ENCODE measurements at regions not wholly inside any gene's neighbourhood (a gene's known extent, or its start where the extent isn't known, plus 50 kb on each side); places are given as distances from the start of the nearest gene placed in this dataset.

GRCh38 chr5:134063188-134063820 is 51.2 kb upstream of the TCF7 start:
- no peak for ATAC-seq (ENCODE audit: low FRiP score)
- no peaks in the 10 kb centered on the region for H3K4me1 ChIP-seq (ENCODE audit: control insufficient read depth in 1 of 2, insufficient read depth in 2 of 2, low read length in 2 of 2)
- 80 to 81% methylated on average over 3 of the region's 3 CpGs for WGBS, 2 donors
- intact Hi-C loops (cut with DNase I), result no loop called here
- no peak overlapping the region for H3K4me3 ChIP-seq (ENCODE audit: low read length in 2 of 2)
- DNase-seq, result peak in 1 of 2 donors; percentile 17
- H3K27me3 ChIP-seq (ENCODE audit: control insufficient read depth in 1 of 2, insufficient read depth in 2 of 2, low read length in 1 of 2), result no peaks in the 10 kb centered on the region
- H3K27ac ChIP-seq (ENCODE audit: low read depth in 1 of 2, low read length in 2 of 2), result no peak overlapping the region
- no peaks in the 10 kb centered on the region for H3K9me3 ChIP-seq (ENCODE audit: control insufficient read depth, low read length)
- H3K36me3 ChIP-seq (ENCODE audit: control insufficient read depth in 1 of 2, insufficient read depth in 2 of 2, low read length in 1 of 2), result no peaks in the 10 kb centered on the region

- 76 to 89% methylated on average over 7 to 8 of the region's 8 CpGs for WGBS, 2 donors
- no peaks in the 10 kb centered on the region for H3K27me3 ChIP-seq (ENCODE audit: control insufficient read depth in 1 of 2, insufficient read depth in 2 of 2, low read length in 1 of 2)
- DNase-seq, result peak in 1 of 2 donors; percentile 69
These were observed 54.6 kb upstream of the TCF7 start for GRCh38 chr5:134059758-134060495.

GRCh38 chr5:134055015-134055414 is 50.2 kb upstream of the VDAC1 start:
- DNase-seq (no peak), ATAC-seq (ENCODE audit: low FRiP score) (no peak)
- Histone ChIP-seq H3K36me3 (ENCODE audit: control insufficient read depth in 1 of 2, insufficient read depth in 2 of 2, low read length in 1 of 2) (no peaks in the 10 kb centered on the region), H3K4me1 (ENCODE audit: control insufficient read depth in 1 of 2, insufficient read depth in 2 of 2, low read length in 2 of 2) (no peaks in the 10 kb centered on the region), H3K9me3 (ENCODE audit: control insufficient read depth, low read length) (no peaks in the 10 kb centered on the region), H3K4me3 (ENCODE audit: low read length in 2 of 2) (no peak overlapping the region), H3K27me3 (ENCODE audit: control insufficient read depth in 1 of 2, insufficient read depth in 2 of 2, low read length in 1 of 2) (no peaks in the 10 kb centered on the region), H3K27ac (ENCODE audit: low read depth in 1 of 2, low read length in 2 of 2) (no peak overlapping the region)
- intact Hi-C loops (cut with DNase I), result loop anchor here in 1 of 2 donors (5.0 kb wide), 1 partner anchor 42 kb away; no protein-coding TSS in a partner anchor
- WGBS, 2 donors, result 91 to 93% methylated on average over 5 of the region's 5 CpGs

More at GRCh38 chr5:134059758-134060495, 54.6 kb upstream of the TCF7 start:
- no peak for ATAC-seq (ENCODE audit: low FRiP score)
- Histone ChIP-seq H3K4me1 (ENCODE audit: control insufficient read depth in 1 of 2, insufficient read depth in 2 of 2, low read length in 2 of 2) (no peaks in the 10 kb centered on the region), H3K4me3 (ENCODE audit: low read length in 2 of 2) (no peak overlapping the region), H3K36me3 (ENCODE audit: control insufficient read depth in 1 of 2, insufficient read depth in 2 of 2, low read length in 1 of 2) (no peaks in the 10 kb centered on the region), H3K9me3 (ENCODE audit: control insufficient read depth, low read length) (no peaks in the 10 kb centered on the region), H3K27ac (ENCODE audit: low read depth in 1 of 2, low read length in 2 of 2) (peak overlapping the region in 1 of 2 donors; percentile 29)
- intact Hi-C loops (cut with DNase I), result loop anchor here in 1 of 2 donors (5.0 kb wide), 1 partner anchor 37 kb away; no protein-coding TSS in a partner anchor

Data from aorta (tissue), 5 donors.